Thoracic aorta (tissue), 2 donors: ENCODE measurements at regions not wholly inside any gene's neighbourhood (a gene's known extent, or its start where the extent isn't known, plus 50 kb on each side); places are given as distances from the start of the nearest gene placed in this dataset.

Source experiments
- ATAC-seq: fragments of 150-250 bp; one replicate; pipeline ENCODE4 v1.8.0; 2017; ENCODE audit warnings: low read depth; ENCODE audit not compliant: insufficient number of reproducible peaks, low FRiP score
- DNase-seq: peaks from one replicate; pipeline ENCODE4 v3.0.0-alpha.2; 2020; ENCODE audit warnings: low spot score
- H3K27ac ChIP-seq, 2 donors: fragments of 200-600 bp; sonication (generic); 1 replicate in 1 of 2; 2 replicates in 1 of 2; pipeline ENCODE4 v1.5.1; 2016; ENCODE audit warnings: mild to moderate bottlenecking in 2 of 2, moderate library complexity in 2 of 2
- H3K27me3 ChIP-seq: fragments of 200-600 bp; sonication (generic); replicated peaks from 2 replicates; pipeline ENCODE4 v1.6.0; 2016; ENCODE audit warnings: mild to moderate bottlenecking; ENCODE audit not compliant: insufficient read depth
- H3K36me3 ChIP-seq: fragments of 200-600 bp; sonication (generic); one replicate; pipeline ENCODE4 v1.5.1; 2016
- H3K4me1 ChIP-seq, 2 donors: fragments of 200-600 bp; sonication (generic); 1 replicate in 1 of 2; 2 replicates in 1 of 2; pipeline versions ENCODE4 v1.5.1 to v1.6.0; 2016; ENCODE audit warnings: low read depth in 2 of 2, mild to moderate bottlenecking in 1 of 2; ENCODE audit not compliant: control insufficient read depth in 1 of 2
- H3K4me3 ChIP-seq: fragments of 200-600 bp; sonication (generic); 2 replicates; pipeline ENCODE4 v1.5.1; 2016; ENCODE audit warnings: mild to moderate bottlenecking
- H3K9me3 ChIP-seq: fragments of 200-600 bp; sonication (generic); 2 replicates; pipeline ENCODE4 v1.5.1; 2016
- TF ChIP-seq, protein P1 (sequence below): fragments of 200-600 bp; sonication (generic); IDR thresholded peaks from one replicate; pipeline ENCODE4 v1.5.1; 2019; ENCODE audit warnings: antibody characterized with exemption

- H3K36me3 ChIP-seq, result no peaks in the 10 kb centered on the region
- no peak for DNase-seq
- H3K4me1 ChIP-seq, result no peaks in the 10 kb centered on the region
- no peak overlapping the region for H3K4me3 ChIP-seq
- TF ChIP-seq, protein P1, sequence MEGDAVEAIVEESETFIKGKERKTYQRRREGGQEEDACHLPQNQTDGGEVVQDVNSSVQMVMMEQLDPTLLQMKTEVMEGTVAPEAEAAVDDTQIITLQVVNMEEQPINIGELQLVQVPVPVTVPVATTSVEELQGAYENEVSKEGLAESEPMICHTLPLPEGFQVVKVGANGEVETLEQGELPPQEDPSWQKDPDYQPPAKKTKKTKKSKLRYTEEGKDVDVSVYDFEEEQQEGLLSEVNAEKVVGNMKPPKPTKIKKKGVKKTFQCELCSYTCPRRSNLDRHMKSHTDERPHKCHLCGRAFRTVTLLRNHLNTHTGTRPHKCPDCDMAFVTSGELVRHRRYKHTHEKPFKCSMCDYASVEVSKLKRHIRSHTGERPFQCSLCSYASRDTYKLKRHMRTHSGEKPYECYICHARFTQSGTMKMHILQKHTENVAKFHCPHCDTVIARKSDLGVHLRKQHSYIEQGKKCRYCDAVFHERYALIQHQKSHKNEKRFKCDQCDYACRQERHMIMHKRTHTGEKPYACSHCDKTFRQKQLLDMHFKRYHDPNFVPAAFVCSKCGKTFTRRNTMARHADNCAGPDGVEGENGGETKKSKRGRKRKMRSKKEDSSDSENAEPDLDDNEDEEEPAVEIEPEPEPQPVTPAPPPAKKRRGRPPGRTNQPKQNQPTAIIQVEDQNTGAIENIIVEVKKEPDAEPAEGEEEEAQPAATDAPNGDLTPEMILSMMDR, result no peak
- H3K27me3 ChIP-seq, result no peaks in the 10 kb centered on the region
- H3K9me3 ChIP-seq, result peaks cover 3% of the 10 kb centered on the region
- H3K27ac ChIP-seq, result no peak overlapping the region
- no peak for ATAC-seq
Observed at GRCh38 chr21:32209580-32209979, 69.3 kb downstream of the MIS18A start.

DNA sequence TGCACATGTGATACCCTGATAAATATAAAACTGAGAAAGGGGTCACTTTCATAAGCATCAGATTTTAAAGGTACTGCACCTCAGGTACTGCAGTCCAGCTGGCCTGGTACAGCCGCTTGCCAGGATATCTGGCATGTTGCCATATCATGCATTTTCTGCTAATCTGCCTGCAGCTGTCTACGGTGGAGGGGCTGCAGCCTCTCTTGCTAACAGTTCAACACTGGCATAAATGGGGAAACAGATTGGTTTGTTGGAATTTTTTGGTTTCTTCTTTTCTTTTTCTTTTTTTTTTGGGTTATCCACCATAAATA is 71.5 kb downstream of the MIS18A start:
- H3K27me3 ChIP-seq, result no peaks in the 10 kb centered on the region
- no peak overlapping the region for H3K4me3 ChIP-seq
- H3K36me3 ChIP-seq, result no peaks in the 10 kb centered on the region
- H3K27ac ChIP-seq, result no peak overlapping the region
- H3K4me1 ChIP-seq, result no peaks in the 10 kb centered on the region
- no peak for DNase-seq
- no peaks in the 10 kb centered on the region for H3K9me3 ChIP-seq
- ATAC-seq, result no peak
- TF ChIP-seq, protein P1, result no peak

DNA sequence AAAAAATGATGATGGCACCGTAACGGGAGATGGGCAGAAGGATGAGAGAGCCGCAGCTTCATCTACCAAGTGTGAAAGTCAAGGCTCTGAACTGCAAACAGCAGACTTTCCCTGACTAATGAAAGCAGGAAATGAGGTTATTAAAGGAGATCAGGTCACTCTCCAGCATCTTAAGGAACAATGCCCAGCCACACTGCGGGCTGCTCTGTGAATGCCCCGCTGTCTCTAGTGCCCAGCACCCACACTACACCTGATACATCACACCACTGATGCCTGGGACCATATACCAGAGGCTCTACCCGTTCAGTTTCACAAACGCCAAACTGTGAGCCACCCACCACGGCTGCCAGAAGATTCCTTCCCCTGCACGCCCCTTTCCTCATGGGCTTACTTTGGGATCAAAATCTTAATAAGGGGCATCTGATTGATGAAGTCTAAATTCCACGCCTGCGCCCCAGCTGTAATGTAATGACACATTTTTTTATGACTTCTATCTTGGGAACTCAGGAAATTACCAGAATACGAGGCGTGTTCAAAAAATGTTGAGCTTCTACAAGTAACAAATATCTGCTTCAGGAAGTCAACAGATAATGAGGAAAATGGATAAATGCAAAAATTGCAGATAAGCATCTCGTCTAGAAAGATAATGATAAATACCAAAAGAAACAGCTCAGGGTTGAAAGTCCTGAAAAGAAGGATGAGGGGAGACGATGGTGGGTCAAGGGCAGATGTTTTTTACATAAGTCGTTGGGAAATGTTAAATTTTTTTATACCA is 72.0 kb downstream of the MIS18A start:
- no peak for ATAC-seq
- Histone ChIP-seq H3K27me3 (no peaks in the 10 kb centered on the region), H3K4me3 (no peak overlapping the region), H3K36me3 (no peaks in the 10 kb centered on the region), H3K9me3 (no peaks in the 10 kb centered on the region), H3K4me1 (no peaks in the 10 kb centered on the region), H3K27ac (no peak overlapping the region)
- TF ChIP-seq, protein P1, result no peak
- no peak for DNase-seq

GRCh38 chr21:32203877-32204480 is 74.9 kb downstream of the MIS18A start:
- Histone ChIP-seq H3K27ac (no peak overlapping the region), H3K36me3 (no peaks in the 10 kb centered on the region), H3K27me3 (no peaks in the 10 kb centered on the region), H3K9me3 (no peaks in the 10 kb centered on the region), H3K4me1 (peaks cover 0 to 2% of the 10 kb centered on the region in 2 donors), H3K4me3 (no peak overlapping the region)
- DNase-seq (no peak), ATAC-seq (no peak)
- TF ChIP-seq, protein P1, result no peak

GRCh38 chr21:32200029-32200428 is 78.8 kb downstream of the MIS18A start:
- H3K36me3 ChIP-seq, result no peaks in the 10 kb centered on the region
- no peak overlapping the region for H3K4me3 ChIP-seq
- no peaks in the 10 kb centered on the region for H3K27me3 ChIP-seq
- peaks cover 9 to 22% of the 10 kb centered on the region in 2 donors for H3K4me1 ChIP-seq
- no peak overlapping the region for H3K27ac ChIP-seq
- TF ChIP-seq, protein P1, result no peak
- no peaks in the 10 kb centered on the region for H3K9me3 ChIP-seq
- DNase-seq, result no peak
- no peak for ATAC-seq
